ENCODE measurements at regions not wholly inside any gene's neighbourhood (a gene's known extent, or its start where the extent isn't known, plus 50 kb on each side); places are given as distances from the start of the nearest gene placed in this dataset.

DNA sequence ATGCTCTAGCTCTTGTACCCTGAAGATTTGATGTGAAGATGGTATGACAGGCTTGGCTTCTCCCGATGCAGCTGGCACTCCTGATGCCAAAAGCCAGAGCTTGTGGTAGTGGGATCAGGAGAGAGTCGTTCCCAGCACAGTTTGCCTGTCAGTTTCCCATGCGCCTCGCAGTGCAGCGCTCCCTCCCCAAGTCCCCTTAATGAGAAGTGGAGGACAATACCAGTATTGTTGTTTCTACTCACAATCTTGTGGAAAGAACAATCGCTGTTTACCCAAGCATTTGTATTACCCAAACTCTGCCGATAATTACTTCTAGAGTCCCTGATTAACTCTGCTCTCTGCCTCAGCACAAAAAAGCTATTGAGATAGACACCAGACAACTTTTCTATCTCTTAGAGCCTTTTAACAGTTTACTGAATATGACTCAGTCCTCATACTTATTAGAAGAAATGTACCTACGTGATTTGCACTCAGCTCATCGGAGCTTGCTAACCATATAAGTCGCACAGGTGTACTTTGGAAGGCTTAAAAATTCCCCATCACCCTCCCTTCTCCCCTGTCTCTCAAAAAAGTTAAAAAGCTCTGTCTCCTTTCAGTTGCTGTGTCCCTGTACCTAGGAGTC is 283.2 kb upstream of the TMEM161B start:
- no peak for ATAC-seq

DNA sequence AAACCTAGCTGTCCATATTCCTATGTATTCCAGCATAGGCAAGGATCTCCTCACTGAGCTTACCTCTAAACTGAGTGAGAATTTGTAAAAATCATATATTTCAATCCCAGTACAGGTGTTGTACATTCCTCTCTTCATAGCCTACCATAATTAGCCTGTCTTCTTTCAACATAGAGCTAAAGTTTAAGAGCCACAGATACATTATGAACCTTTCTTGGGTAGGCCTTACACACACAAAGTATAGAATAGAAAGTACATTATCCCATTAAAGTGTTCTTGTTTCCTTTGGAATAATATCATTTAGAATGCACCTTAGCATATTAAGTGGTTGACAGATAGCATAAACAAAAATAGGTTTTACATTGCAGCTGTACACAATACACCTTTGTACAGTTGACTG is 282.1 kb upstream of the TMEM161B start:
- Histone ChIP-seq H3K9me3 (no peaks in the 10 kb centered on the region), H3K27me3 (no peaks in the 10 kb centered on the region), H3K4me3 (no peak overlapping the region), H3K27ac (no peak overlapping the region), H3K4me1 (no peaks in the 10 kb centered on the region), H3K36me3 (no peaks in the 10 kb centered on the region)
- ATAC-seq, result no peak
- intact Hi-C loops (cut with DNase I), result no loop called here
- DNase-seq, result no peak
- no peak for TF ChIP-seq POLR2A (IDR thresholded peaks at IDR 0.05)

More for the DNA sequence above, 283.2 kb upstream of the TMEM161B start:
- no peak overlapping the region for H3K4me3 ChIP-seq
- H3K4me1 ChIP-seq, result no peaks in the 10 kb centered on the region
- H3K27ac ChIP-seq, result no peak overlapping the region
- H3K36me3 ChIP-seq, result no peaks in the 10 kb centered on the region
- H3K9me3 ChIP-seq, result no peaks in the 10 kb centered on the region
- intact Hi-C loops (cut with DNase I), result no loop called here
- TF ChIP-seq POLR2A (IDR thresholded peaks at IDR 0.05), result no peak
- TF ChIP-seq, protein P1, sequence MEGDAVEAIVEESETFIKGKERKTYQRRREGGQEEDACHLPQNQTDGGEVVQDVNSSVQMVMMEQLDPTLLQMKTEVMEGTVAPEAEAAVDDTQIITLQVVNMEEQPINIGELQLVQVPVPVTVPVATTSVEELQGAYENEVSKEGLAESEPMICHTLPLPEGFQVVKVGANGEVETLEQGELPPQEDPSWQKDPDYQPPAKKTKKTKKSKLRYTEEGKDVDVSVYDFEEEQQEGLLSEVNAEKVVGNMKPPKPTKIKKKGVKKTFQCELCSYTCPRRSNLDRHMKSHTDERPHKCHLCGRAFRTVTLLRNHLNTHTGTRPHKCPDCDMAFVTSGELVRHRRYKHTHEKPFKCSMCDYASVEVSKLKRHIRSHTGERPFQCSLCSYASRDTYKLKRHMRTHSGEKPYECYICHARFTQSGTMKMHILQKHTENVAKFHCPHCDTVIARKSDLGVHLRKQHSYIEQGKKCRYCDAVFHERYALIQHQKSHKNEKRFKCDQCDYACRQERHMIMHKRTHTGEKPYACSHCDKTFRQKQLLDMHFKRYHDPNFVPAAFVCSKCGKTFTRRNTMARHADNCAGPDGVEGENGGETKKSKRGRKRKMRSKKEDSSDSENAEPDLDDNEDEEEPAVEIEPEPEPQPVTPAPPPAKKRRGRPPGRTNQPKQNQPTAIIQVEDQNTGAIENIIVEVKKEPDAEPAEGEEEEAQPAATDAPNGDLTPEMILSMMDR (IDR thresholded peaks at IDR 0.05), result no peak
- H3K27me3 ChIP-seq, result no peaks in the 10 kb centered on the region
- WGBS, 4 donors, result 44 to 61% (median 53%) methylated on average over 10 of the region's 10 CpGs
- DNase-seq, result no peak

DNA sequence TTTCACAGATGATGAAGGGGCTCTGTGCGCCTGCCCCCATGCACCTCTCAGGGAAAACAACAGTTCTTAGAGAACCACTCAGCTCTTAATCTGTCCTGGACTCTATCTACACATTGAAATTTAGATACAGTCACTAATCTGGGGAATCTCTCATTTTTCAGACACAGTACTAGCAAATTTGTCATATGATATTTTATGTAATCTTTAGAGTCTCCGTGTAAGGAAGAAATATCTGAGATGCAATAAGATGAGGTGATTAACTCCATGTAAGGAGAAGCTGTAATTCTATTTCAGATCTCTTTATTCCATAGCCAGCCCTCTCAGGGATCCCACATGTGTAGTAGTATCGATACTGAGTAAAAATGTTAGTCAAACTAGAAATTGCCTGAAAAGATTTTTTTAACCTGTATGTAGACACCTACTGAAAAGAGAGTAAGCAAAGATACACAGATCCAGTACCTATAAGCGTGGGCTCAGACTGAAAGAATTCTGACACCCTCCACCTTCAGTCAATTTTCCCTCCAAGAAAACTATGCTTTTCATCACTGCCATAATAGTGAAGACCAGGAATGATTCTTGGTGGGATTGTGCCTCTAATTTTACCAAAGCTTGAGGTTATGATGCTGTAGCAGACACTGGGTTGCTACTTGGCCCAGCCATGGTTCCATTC is 279.6 kb upstream of the TMEM161B start:
- no peaks in the 10 kb centered on the region for H3K27me3 ChIP-seq
- no peaks in the 10 kb centered on the region for H3K9me3 ChIP-seq
- no peak overlapping the region for H3K27ac ChIP-seq
- no peaks in the 10 kb centered on the region for H3K4me1 ChIP-seq
- intact Hi-C loops (cut with DNase I), result no loop called here
- ATAC-seq, result no peak
- WGBS, 4 donors, result 75 to 79% (median 76%) methylated on average over 4 of the region's 4 CpGs
- H3K4me3 ChIP-seq, result no peak overlapping the region
- TF ChIP-seq, protein P1 (IDR thresholded peaks at IDR 0.05), result no peak
- TF ChIP-seq POLR2A (IDR thresholded peaks at IDR 0.05), result no peak
- no peaks in the 10 kb centered on the region for H3K36me3 ChIP-seq
- no peak for DNase-seq

DNA sequence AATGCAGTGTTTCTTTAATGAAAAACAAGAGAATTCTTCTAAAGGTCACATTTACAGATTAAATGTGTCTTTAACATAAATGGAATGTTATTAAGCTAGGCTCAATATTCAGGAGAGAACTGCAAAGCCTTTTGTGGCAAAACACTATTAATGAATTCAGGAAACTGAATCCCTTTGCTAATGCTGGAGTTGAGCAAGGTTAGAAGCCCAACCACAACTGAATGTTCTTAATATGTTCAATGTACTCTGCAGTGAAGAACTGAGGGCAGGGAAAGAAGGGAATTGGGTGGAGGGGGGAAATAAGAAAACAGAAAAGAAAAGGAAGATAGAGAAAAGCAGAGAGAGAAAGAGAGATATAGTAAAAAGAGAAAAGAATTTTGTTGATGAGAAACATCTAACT is 276.7 kb upstream of the TMEM161B start:
- Histone ChIP-seq H3K4me3 (no peak overlapping the region), H3K9me3 (no peaks in the 10 kb centered on the region), H3K27me3 (peaks cover 0 to 5% (median 0%) of the 10 kb centered on the region in 9 donors), H3K27ac (no peak overlapping the region), H3K4me1 (no peaks in the 10 kb centered on the region), H3K36me3 (no peaks in the 10 kb centered on the region)
- TF ChIP-seq, protein P1 (IDR thresholded peaks at IDR 0.05), result no peak
- TF ChIP-seq POLR2A (IDR thresholded peaks at IDR 0.05), result no peak
- ATAC-seq (no peak), DNase-seq (no peak)
- intact Hi-C loops (cut with DNase I), result no loop called here

DNA sequence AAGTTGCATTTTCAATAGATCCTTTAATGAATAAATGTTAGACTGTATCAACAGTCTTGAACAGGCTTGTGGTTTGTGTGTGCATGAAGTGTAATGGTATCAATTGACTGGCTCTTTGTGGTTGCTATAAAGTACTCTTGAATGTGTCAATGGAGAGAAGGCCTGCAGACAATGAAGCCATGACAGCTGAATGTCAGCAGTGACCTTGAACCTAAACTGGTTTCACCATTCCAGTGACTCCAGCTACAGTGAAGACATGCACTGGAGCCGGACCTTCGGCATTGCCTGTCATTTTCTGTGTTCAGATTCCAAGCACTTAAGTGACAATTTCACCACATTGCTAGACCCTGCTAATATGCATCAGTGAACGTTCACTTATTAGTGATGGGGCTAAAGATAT is 276.0 kb upstream of the TMEM161B start:
- no peaks in the 10 kb centered on the region for H3K4me1 ChIP-seq
- WGBS, 4 donors, result 62 to 75% (median 64%) methylated on average over 3 of the region's 3 CpGs
- H3K36me3 ChIP-seq, result no peaks in the 10 kb centered on the region
- no peak overlapping the region for H3K4me3 ChIP-seq
- peaks cover 0 to 10% (median 0%) of the 10 kb centered on the region in 9 donors for H3K27me3 ChIP-seq
- DNase-seq (no peak), ATAC-seq (no peak)
- TF ChIP-seq POLR2A (IDR thresholded peaks at IDR 0.05), result no peak
- TF ChIP-seq, protein P1 (IDR thresholded peaks at IDR 0.05), result no peak
- no peak overlapping the region for H3K27ac ChIP-seq
- intact Hi-C loops (cut with DNase I), result no loop called here
- H3K9me3 ChIP-seq, result no peaks in the 10 kb centered on the region
